Jurkat, Clone E6-1 (cell line): ENCODE measurements at regions not wholly inside any gene's neighbourhood (a gene's known extent, or its start where the extent isn't known, plus 50 kb on each side); places are given as distances from the start of the nearest gene placed in this dataset.
A peak's percentile ranks its signal among the peaks of the same experiment; 100 is the strongest.

Source experiments
- DNase-seq: peaks from one replicate; pipeline ENCODE4 v3.0.0-alpha.2; 2011; ENCODE audit warnings: low read depth, low spot score
- H3K4me3 ChIP-seq: 2 replicates; pipeline ENCODE4 v1.5.1; 2011; ENCODE audit warnings: mild to moderate bottlenecking, low read length, control low read depth, moderate library complexity

DNA sequence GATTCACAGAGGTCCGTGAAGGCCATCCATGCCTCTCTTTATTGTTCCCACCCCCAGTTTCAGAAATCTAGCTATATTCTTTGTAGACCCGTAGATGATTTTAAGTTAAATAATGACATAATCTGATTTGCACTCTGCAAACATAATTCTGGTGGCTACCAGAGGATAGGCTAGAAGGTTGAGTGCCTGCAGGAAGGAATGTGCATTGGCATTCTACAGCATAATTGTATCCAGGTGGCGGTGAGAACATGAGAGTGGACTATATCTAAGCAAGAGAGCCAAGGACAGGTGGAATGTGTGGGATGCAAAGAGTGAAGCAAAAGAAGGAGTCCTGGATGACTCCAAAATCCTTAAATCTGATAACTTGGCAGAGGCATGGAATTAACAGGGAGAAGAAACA, 298.5 kb upstream of the MME start:
- no peak for DNase-seq
- no peak overlapping the region for H3K4me3 ChIP-seq

GRCh38 chr3:154780263-154780662, 299.9 kb upstream of the MME start:
- DNase-seq = no peak
- H3K4me3 ChIP-seq = no peak overlapping the region

GRCh38 chr3:154779571-154779970, 300.5 kb upstream of the MME start:
- no peak for DNase-seq
- H3K4me3 ChIP-seq = no peak overlapping the region

GRCh38 chr3:154778057-154778456, 302.1 kb upstream of the MME start:
- no peak for DNase-seq
- no peak overlapping the region for H3K4me3 ChIP-seq

- H3K4me3 ChIP-seq = no peak overlapping the region
- no peak for DNase-seq
These were observed 303.4 kb upstream of the MME start for GRCh38 chr3:154776549-154777225.

DNA sequence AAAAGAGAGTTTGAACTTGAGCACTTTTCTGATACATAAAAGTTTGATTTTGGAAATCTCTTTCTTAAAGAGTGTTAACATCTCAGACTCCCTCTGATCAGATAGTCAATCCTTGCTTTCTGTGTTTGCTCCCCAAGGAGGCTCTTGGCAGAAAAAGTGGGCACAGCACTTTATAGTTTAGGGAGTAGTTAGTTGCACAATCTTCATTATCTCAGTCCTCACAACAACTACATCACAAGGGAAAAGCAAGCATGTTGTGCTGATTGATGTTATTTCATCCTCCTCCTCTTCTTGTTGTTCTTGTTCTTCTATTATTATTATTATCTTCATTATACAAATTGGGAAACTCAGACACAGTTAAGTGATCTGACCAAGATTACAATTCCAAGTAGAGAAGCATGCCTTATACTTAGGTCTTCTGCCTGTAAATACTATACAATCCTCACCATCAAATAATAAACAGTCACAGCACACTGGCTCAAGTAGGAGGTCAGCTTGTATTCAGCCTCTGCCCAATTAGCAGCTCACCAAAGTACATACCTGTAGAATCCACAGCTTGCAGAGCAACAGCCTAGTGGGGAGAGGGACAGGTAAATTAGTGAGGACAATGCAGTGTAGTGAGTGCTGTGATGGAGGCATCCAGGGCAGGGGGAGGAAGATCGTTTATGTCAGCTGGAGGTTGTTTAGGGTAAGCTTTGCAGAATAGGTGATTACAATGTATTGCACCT, 304.1 kb upstream of the MME start:
- DNase-seq = no peak
- no peak overlapping the region for H3K4me3 ChIP-seq

DNA sequence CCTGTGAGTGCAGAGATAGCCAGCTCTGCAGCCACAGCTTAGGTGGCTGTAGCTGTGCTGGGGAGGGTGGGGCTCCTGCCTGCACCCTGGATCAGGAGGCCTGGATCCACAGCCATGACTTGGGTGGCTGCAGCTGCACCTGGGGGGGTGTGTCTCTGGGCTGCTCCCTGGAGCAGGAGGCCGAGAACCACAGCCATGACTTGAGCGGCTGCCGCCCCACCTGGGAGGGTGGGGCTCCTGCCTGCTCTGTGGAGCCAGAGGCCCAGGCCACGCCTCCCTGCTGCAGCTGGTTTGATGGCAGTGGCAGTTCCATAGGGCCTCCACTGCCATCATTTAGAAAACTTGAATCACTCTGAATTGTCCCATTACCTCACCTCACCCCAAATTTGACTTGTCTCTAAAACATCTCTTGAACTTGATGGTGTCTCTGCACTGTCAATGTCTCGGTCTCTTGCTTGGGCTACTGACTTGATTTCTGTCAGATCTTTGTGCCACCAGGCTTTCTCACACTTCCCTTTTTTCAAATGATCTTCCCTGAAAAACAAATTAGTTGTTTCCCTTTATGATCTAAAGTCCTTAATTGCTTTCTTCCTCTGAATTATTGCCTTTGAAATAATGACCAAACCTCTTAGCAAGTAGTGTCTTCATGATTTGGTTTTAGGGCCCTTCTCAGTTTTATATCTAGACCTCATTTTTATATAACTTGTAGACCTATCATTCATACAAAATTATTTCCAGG, 313.2 kb upstream of the MME start:
- no peak overlapping the region for H3K4me3 ChIP-seq
- peak; percentile 4 for DNase-seq

GRCh38 chr3:154764856-154765640, 315.1 kb upstream of the MME start:
- no peak for DNase-seq
- no peak overlapping the region for H3K4me3 ChIP-seq

GRCh38 chr3:154762486-154762885, 317.6 kb upstream of the MME start:
- no peak for DNase-seq
- H3K4me3 ChIP-seq = no peak overlapping the region

GRCh38 chr3:154759966-154760365, 320.2 kb upstream of the MME start:
- no peak for DNase-seq
- H3K4me3 ChIP-seq = no peak overlapping the region

DNA sequence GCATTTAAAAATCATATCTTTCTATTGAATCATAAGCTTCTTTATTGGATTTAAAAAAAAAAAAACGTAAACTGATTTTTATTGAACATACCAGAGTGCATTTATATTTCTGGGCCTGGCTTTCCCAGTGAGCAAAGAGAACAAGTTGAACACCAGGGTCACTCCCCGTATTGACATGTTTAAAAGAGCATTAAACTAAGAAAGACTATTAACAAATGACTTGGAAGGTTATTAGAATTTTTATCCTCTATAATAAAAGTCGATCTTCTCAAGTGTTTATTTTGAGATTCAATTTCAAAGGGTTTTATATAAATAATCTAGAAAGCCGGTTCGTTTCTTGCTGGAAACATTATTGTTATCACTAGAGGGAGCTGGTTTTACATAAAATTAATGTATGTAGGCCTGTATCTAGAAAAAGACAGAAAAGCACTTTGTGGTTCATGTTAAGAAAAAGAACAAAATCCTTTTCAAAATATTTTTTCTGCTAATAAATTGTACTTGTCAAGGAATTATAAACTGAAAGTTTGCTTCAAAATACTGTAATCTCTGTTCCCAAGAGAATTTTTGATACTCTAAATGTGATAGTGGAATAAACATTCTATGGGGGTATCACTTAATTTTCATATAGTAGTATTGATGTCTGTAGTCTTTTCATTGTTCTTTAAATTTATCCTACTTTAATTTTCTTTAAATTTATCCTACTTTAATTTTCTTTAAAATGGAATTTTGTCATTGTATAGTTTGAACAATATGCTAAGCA, 321.8 kb upstream of the MME start:
- DNase-seq = peak; percentile 16

GRCh38 chr3:154753101-154753500, 323.1 kb upstream of the GPR149 start:
- no peak for DNase-seq

More for the DNA sequence above, 321.8 kb upstream of the MME start:
- H3K4me3 ChIP-seq = no peak overlapping the region

GRCh38 chr3:154749514-154749913, 319.5 kb upstream of the GPR149 start:
- DNase-seq = no peak
- H3K4me3 ChIP-seq = no peak overlapping the region

More at GRCh38 chr3:154753101-154753500, 323.1 kb upstream of the GPR149 start:
- H3K4me3 ChIP-seq = no peak overlapping the region

- DNase-seq = no peak
- H3K4me3 ChIP-seq = no peak overlapping the region
These were observed 315.9 kb upstream of the GPR149 start for GRCh38 chr3:154745929-154746328.

- DNase-seq = no peak
- H3K4me3 ChIP-seq = no peak overlapping the region
These were observed 315.1 kb upstream of the GPR149 start for GRCh38 chr3:154745122-154745521.

GRCh38 chr3:154743418-154743817, 313.4 kb upstream of the GPR149 start:
- no peak overlapping the region for H3K4me3 ChIP-seq
- no peak for DNase-seq

DNA sequence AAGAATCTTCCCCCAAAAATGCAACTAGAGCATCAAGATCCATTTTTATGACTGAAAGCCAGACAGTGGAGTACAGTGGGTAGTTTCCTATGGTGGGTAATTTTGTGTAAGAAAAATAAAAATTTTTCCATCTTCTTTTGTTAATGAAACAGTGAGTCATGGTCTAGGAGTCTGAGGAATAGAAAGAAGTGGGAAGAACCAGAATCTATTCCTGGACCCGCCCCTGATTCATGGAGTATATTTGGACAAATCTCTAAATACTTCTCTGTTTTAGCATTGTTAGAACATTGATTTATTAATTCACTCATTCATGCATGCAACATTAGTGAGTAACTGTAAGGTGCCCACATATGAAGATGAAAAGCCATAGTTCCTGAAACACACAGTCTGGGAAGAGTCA, 304.5 kb upstream of the GPR149 start:
- no peak overlapping the region for H3K4me3 ChIP-seq
- DNase-seq = no peak

GRCh38 chr3:154730186-154730585, 300.2 kb upstream of the GPR149 start:
- no peak overlapping the region for H3K4me3 ChIP-seq
- no peak for DNase-seq

- no peak for DNase-seq
- H3K4me3 ChIP-seq = no peak overlapping the region
These were observed 299.8 kb upstream of the GPR149 start for GRCh38 chr3:154729741-154730140.
